ENCODE measurements at regions not wholly inside any gene's neighbourhood (a gene's known extent, or its start where the extent isn't known, plus 50 kb on each side); places are given as distances from the start of the nearest gene placed in this dataset.

DNA sequence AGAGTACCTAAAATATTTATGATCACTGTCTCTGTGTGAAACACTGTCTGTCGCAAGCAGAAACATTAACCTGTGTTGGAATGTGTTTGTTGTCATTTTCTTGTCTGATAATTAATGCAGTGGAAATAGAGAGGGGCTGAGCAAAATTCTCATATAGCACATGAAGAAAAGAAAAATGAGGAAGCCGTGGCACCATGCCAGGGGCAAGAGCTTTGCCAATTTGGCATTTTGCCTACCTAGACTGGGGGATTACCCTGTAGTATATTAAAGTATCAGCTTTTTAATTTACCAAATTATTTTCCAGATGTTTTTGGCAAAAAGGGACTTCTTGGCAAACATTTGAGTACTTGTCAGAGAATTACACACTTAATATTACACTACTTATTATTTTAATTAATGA, 1326.6 kb upstream of the GOT2 start:
- intact Hi-C loops (cut with micrococcal nuclease; ENCODE audit: unreplicated experiment) (no loop called here), in situ Hi-C loops (cut with HindIII; ENCODE audit: low pct_unique_long_range_greater_than_20kb, low sequenced_read_pairs) (no loop called here)
- TF ChIP-seq SIN3A (IDR thresholded peaks at IDR 0.05; ENCODE audit: borderline replicate concordance, insufficient read depth, low read depth, low read length) = no peak
- TF ChIP-seq POLR2AphosphoS5 (IDR thresholded peaks at IDR 0.05; ENCODE audit: low read depth, low read length) = no peak
- TF ChIP-seq TCF7L2 (IDR thresholded peaks at IDR 0.05; ENCODE audit: low read depth, low read length) = no peak
- TF ChIP-seq, protein P1, sequence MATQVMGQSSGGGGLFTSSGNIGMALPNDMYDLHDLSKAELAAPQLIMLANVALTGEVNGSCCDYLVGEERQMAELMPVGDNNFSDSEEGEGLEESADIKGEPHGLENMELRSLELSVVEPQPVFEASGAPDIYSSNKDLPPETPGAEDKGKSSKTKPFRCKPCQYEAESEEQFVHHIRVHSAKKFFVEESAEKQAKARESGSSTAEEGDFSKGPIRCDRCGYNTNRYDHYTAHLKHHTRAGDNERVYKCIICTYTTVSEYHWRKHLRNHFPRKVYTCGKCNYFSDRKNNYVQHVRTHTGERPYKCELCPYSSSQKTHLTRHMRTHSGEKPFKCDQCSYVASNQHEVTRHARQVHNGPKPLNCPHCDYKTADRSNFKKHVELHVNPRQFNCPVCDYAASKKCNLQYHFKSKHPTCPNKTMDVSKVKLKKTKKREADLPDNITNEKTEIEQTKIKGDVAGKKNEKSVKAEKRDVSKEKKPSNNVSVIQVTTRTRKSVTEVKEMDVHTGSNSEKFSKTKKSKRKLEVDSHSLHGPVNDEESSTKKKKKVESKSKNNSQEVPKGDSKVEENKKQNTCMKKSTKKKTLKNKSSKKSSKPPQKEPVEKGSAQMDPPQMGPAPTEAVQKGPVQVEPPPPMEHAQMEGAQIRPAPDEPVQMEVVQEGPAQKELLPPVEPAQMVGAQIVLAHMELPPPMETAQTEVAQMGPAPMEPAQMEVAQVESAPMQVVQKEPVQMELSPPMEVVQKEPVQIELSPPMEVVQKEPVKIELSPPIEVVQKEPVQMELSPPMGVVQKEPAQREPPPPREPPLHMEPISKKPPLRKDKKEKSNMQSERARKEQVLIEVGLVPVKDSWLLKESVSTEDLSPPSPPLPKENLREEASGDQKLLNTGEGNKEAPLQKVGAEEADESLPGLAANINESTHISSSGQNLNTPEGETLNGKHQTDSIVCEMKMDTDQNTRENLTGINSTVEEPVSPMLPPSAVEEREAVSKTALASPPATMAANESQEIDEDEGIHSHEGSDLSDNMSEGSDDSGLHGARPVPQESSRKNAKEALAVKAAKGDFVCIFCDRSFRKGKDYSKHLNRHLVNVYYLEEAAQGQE (IDR thresholded peaks at IDR 0.05; ENCODE audit: insufficient read depth in 1 of 2, low read depth in 2 of 2, low read length in 1 of 2) = no peak
- TF ChIP-seq, protein P2, sequence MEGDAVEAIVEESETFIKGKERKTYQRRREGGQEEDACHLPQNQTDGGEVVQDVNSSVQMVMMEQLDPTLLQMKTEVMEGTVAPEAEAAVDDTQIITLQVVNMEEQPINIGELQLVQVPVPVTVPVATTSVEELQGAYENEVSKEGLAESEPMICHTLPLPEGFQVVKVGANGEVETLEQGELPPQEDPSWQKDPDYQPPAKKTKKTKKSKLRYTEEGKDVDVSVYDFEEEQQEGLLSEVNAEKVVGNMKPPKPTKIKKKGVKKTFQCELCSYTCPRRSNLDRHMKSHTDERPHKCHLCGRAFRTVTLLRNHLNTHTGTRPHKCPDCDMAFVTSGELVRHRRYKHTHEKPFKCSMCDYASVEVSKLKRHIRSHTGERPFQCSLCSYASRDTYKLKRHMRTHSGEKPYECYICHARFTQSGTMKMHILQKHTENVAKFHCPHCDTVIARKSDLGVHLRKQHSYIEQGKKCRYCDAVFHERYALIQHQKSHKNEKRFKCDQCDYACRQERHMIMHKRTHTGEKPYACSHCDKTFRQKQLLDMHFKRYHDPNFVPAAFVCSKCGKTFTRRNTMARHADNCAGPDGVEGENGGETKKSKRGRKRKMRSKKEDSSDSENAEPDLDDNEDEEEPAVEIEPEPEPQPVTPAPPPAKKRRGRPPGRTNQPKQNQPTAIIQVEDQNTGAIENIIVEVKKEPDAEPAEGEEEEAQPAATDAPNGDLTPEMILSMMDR (IDR thresholded peaks at IDR 0.05) = no peak
- no TSS peak for BruUV-seq (replicated peaks)
- ATAC-seq (no peak), DNase-seq (ENCODE audit: low read depth, low spot score) (no peak)
- Histone ChIP-seq H3K27ac (ENCODE audit: low read length) (no peak overlapping the region), H3K4me1 (ENCODE audit: control insufficient read depth, insufficient read depth, low read length) (no peaks in the 10 kb centered on the region), H3K36me3 (ENCODE audit: control insufficient read depth, insufficient read depth, low read length) (no peaks in the 10 kb centered on the region), H3K4me3 (ENCODE audit: low read depth in 2 of 2, low read length in 2 of 2) (no peak overlapping the region), H3K27me3 (ENCODE audit: control insufficient read depth, insufficient read depth, low read length) (no peaks in the 10 kb centered on the region), H3K9me3 (ENCODE audit: control insufficient read depth, insufficient read depth, low read depth, low read length) (no peaks in the 10 kb centered on the region)
- CTCF ChIA-PET = no interaction called here
- POLR2A ChIA-PET = no interaction called here

DNA sequence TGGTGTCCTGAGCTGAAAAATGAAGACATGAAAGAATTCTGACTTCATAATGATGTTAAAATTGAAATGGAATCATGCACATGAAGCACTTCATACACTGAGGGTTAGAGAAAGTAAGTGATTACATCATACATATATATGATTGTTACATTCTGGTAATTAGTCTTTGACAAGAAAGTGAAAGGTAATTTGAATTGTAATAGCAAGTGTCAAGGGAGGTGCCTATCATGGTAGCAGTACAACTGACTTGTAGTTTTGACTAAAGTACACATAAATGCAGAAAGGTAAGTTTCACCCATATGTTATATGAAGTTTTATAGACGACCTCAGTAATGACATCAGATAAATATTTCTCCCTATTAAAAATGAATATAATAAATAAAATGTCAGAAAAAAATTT, 1325.0 kb upstream of the GOT2 start:
- TF ChIP-seq, protein P1 (IDR thresholded peaks at IDR 0.05; ENCODE audit: insufficient read depth in 1 of 2, low read depth in 2 of 2, low read length in 1 of 2) = no peak
- TF ChIP-seq SIN3A (IDR thresholded peaks at IDR 0.05; ENCODE audit: borderline replicate concordance, insufficient read depth, low read depth, low read length) (no peak), TCF7L2 (IDR thresholded peaks at IDR 0.05; ENCODE audit: low read depth, low read length) (no peak), POLR2AphosphoS5 (IDR thresholded peaks at IDR 0.05; ENCODE audit: low read depth, low read length) (no peak)
- TF ChIP-seq, protein P2 (IDR thresholded peaks at IDR 0.05) = no peak
- Histone ChIP-seq H3K4me1 (ENCODE audit: control insufficient read depth, insufficient read depth, low read length) (no peaks in the 10 kb centered on the region), H3K4me3 (ENCODE audit: low read depth in 2 of 2, low read length in 2 of 2) (no peak overlapping the region), H3K36me3 (ENCODE audit: control insufficient read depth, insufficient read depth, low read length) (no peaks in the 10 kb centered on the region), H3K27ac (ENCODE audit: low read length) (no peak overlapping the region), H3K27me3 (ENCODE audit: control insufficient read depth, insufficient read depth, low read length) (no peaks in the 10 kb centered on the region), H3K9me3 (ENCODE audit: control insufficient read depth, insufficient read depth, low read depth, low read length) (no peaks in the 10 kb centered on the region)
- intact Hi-C loops (cut with micrococcal nuclease; ENCODE audit: unreplicated experiment) = no loop called here
- in situ Hi-C loops (cut with HindIII; ENCODE audit: low pct_unique_long_range_greater_than_20kb, low sequenced_read_pairs) = no loop called here
- CTCF ChIA-PET = no interaction called here
- DNase-seq (ENCODE audit: low read depth, low spot score) (no peak), ATAC-seq (no peak)
- no TSS peak for BruUV-seq (replicated peaks)
- POLR2A ChIA-PET = no interaction called here

Measured in Panc1 (cell line).